OCI-M2 (cell line): ENCODE measurements at regions not wholly inside any gene's neighbourhood (a gene's known extent, or its start where the extent isn't known, plus 50 kb on each side); places are given as distances from the start of the nearest gene placed in this dataset.
"Not testable (repeated sequence)": the region's sequence is repeated elsewhere in the genome, so short reads cannot be mapped to it uniquely, and the experiment has no call there.

ENCODE experiments used
- DNase-seq: peaks from one replicate; lab custom pipeline; 2025; ENCODE audit not compliant: unreplicated experiment; lab: John Stamatoyannopoulos, UW

DNA sequence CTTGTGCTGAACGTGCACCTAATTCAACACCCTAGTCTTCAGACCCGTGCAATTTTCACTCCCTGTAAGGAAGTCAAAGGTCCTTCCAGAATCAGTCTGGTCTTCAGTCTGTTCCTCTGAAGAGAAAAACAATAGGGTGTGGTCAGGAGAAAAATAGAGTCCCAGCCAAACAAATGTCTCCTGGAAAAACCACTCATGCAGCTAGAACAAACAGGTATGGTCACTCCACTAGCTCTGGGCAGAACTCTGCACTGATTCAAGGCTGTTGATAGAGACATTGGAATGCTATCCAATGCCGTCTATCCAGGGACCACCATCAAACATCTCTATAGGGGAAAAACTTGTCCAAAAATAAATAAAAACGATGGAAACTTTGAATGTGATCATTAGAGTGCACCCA, 81.8 kb upstream of the MAP3K1 start:
- DNase-seq, result no peak

DNA sequence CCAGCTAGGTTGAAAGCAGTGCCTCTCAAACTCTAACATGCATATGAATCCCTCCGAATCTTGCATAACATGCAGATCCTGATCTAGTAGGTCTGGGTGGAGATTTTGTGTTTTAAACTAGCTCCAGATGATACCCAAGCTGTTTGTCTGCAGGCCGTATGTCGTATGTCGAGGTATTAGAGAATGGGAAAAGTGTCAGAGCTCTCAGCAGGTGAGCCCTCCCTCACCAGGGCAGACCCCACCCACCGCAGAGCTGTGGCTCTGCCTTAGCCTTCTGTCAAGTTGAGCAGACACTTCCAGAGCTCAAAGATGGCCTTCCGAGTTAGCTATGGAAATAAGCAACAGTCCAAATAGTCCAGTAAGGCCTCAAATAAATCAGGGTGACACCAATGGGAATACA, 83.2 kb upstream of the MAP3K1 start:
- DNase-seq, result no peak

DNA sequence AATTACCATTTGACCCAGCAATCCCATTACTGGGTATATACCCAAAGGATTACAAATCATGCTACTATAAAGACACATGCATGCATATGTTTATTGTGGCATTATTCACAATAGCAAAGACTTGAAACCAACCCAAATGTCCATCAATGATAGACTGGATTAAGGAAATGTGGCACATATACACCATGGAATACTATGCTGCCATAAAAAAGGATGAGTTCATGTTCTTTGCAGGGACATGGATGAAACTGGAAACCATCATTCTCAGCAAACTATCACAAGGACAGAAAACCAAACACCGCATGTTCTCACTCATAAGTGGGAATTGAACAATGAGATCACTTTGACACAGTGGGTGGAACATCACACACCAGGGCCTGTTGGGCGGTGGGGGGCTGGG, 83.9 kb upstream of the MAP3K1 start:
- not testable (repeated sequence) for DNase-seq

DNA sequence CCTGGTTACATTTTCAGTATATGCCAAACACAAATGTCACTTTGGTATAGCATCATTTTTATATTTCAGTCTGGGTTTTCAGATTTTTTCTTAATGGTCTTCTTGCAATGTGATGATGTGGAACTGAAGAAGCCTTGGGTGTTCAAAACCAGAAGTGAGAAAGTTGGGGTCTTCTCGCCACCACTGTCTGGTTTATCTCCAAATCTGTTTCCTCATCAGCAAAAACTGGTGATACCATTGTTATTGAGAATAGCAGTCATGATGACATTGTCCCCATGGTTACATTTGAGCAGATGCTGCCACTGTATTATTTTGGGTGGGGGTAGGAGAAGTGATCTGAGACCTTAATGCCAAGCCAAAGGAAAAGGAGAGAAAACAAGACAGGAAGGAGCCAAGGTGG, 85.9 kb upstream of the MAP3K1 start:
- no peak for DNase-seq

DNA sequence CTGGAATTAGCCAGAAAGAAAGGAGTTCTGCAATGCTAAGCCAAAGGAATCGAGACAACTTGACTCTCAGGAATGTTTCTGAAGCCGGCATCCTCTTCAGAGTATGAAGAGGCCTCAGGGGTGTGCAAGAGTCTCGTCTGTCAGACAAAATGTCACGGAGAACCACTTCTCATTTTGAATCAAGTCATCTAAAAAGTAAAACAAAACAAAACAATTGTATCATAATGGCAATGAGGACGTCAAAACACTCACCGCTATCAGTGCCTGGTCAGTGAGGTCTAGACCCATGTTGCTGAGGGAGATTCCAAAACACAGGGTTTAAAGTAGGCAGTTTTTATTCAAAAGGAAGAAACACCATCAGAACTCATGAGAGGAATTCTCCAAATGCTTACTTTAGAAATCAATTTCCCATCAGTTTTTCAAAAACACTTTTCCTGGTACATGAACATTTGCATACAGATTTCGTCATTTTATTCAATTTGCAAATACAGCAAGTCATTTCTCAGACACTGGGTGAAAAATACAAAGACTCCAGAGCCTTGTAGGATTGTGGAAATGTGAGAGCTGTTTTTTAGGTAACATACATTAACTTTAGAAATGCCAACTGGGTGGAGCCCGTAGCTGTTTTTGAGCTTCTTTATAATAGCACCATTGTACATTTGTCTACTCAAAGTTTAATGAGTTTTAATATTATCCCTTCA, 89.5 kb upstream of the MAP3K1 start:
- DNase-seq, result no peak

DNA sequence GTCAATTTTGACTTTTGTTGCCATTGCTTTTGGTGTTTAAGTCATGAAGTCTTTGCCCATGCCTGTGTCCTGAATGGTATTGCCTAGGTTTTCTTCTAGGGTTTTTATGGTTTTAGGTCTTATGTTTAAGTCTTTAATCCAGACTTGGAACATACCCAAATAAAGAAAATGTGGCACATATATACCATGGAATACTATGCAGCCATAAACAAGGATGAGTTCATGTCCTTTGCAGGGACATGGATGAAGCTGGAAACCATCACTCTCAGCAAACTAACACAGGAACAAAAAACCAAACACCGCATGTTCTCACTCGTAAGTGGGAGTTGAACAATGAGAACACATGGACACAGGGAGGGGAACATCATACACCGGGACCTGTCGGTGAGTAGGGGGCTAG, 90.5 kb upstream of the MAP3K1 start:
- not testable (repeated sequence) for DNase-seq

DNA sequence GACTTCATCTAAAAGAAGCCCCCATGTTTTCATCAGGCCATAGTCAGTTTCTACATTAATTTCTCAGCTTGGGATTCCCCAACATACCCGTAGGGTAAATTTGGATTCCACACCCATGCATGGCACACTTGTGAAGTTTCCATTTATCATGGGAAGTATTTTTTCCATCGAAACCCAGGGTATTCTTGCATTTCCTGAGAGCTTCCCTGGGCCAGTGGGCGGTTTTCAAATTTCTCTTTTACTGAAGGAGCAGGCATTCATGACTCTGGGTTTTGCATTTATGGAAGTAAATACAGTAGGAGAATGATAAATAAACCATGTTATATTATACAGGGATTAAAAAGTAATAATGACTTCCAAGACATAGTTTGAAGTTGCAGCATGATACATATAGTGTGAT, 93.0 kb upstream of the MAP3K1 start:
- no peak for DNase-seq

DNA sequence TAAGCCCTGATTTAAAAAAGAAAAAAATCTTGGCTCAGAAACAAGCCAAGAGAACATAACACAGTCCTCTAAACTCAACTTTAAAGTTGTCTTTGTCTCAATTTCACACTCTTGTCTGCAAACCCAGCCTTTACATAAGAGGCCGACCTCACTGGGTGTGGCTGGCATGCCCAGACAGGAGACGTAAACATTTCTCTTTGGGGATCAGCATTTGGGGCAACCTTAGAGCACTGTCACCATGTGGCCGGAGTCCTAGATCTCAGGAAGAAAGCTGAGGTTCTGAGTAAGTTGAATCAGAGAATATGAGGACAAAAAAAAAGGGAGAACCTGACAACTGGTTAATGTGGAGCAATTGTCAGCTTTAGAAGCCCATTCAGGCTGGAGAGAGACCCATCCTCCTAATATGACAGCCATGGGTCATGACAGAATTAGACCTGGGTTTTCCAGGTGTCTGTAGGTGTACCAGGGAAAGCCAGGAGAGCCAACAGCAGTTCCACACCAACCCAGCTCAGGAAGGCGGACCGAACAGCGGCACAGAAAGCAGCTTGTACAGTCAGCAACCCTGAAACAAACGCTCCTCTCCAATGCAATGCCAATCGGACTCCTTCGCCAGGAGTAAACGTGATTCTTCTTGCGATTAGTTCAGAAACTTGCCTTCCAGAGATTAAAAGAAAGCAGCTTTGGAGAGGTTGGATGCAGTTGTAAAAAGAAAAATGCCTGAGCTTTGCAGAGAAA, 97.9 kb upstream of the MAP3K1 start:
- DNase-seq, result no peak

DNA sequence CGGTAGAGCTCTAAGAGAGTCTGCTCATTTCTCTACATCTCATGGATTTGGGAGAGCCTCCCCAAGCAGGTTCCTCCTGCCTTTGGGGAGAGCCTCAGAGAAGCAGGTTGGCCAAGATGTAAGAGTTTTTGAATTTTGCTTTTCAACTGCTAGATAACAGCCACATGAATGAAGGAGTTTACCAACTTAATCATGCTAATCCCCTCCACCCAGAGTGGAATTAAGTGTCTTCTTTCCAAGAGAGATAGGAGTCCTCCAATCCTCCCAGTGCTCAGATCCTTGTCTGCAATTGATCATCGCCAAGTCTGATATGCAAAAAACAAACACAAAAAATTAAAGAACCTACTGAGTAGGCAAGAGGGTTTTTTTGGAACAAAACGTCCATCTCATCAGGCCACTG, 99.4 kb upstream of the MAP3K1 start:
- no peak for DNase-seq

DNA sequence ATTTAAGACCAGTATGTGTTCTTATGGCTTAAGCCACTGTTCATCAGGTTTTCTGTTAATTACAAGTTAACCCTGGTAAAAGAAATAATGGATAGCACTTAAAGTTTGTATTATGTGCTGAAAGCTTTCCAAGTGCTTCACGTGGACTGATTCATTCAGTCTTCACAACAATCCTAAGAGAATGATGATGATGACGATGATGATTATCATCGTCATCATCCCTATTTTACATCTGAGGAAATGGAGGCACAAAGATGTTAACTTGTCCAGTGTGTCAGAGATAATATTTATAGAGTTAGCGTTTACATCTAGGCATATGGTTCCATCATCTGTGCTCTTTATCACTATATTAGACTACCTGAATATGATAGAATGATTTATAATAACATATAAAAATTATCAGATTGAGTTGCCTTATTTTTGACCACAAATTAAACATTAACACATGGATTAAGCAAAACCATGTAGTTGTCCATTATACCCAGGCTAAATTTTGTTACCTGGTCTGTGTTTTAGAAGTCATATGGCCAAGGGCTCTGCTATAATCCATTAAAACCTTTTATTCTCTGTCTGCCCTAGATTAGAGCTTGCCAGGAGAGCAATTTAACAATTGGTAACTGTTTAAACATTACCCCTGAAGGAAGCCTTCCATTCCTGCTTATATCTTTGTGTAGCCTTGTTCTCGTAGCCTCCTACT, 102.3 kb upstream of the MAP3K1 start:
- DNase-seq, result no peak

DNA sequence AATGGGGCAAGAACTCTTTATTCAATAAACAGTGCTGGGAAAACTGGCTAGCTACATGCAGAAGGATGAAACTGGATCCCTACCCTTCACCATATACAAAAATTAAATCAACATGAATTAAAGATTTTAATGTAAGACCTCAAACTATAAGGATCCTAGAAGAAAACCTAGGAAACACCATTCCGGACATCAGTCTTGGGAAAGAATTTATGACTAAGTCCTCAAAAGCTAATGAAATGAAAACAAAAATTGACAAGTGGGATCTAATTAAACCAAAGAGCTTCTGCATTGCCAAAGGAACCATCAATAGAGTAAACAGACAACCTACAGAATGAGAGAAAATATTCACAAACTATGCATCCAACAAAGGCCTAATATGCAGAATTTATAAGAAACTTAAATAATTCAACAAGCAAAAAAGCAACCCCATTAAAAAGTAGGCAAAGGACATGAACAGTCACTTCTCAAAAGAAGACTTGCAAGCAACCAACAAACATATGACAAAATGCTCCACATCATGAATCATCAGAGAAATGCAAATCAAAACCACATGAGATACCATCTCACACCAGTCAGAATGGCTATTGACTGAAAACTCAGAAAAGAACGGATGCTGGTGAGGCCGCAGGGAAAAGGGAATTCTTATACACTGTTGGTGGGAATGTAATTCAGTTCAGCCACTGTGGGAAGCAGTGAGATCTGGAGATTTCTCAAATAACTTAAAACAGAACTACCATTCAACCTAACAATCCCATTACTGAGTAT, 104.3 kb upstream of the MAP3K1 start:
- no peak for DNase-seq

DNA sequence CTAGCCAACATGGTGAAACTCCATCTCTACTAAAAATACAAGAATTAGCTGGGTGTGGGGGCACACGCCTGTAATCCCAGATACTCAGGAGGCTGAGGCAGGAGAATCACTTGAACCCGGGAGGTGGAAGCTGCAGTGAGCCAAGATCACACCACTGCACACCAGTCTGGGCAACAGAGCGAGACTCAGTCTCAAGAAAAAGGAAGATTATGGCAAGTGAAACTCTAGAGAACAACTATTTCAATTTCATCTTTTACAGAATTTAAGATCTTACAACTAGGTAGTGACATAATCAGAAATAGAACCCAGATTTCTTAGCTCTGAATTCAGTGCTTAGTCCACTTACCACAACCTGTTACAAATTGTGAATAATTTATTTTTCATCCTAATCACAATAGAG, 108.8 kb upstream of the MAP3K1 start:
- no peak for DNase-seq

DNA sequence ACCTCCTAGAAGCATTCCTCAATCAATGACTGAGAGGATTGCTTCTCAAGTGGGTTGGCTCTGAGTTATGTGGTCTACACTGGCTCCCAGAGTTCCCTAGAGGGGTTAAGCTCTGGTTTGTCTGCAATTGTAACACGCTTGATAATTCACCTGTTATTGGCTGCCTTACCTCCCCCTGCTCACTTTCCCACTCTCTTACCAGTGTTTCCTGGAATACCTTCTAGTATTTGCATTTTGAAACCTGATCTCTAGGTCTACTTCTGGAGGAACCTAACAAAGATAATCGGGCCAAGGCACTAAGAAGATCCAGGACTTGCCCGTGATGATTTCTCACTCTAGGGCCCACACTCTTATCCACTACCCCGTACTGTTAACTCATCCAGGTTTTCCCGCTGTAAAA, 110.1 kb upstream of the MAP3K1 start:
- no peak for DNase-seq

DNA sequence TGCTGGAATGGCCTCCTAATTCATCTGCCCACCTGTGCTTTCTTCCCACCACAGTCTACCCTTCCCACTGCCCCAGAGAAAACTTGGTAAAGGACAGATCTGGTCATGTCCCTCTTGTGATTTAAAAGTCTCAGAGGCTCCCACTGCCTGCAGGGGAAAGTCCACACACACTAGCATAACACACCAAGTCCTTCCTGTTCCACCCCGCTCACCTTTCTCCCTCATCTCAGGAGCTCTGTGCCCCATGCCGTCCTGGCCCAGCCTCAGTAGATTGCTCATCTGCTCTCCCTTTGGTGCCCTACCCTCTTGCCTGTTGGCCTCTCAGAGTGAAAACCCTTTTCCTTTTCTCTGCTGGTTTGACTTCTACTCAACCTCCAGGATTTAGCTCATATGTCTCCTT, 111.4 kb upstream of the MAP3K1 start:
- DNase-seq, result no peak

DNA sequence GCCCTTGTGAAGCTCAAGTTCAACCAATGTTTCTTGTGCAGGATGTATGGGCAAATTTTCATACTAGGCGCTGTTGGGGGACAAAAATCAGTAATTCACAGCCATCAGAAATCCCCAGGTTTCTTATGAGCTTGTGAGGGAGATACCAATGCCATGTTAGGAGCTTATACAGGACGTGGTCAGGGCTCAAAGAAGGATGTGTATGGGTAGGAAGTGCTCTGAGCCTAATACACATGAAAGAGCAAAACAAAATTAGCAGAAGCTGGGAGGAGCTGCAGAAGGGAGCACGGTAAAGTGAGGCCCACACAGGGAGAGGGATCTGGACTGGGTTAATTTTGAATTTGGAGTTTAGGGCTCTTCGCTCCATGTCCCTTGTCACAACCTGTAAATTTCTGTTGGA, 114.6 kb upstream of the MAP3K1 start:
- no peak for DNase-seq

DNA sequence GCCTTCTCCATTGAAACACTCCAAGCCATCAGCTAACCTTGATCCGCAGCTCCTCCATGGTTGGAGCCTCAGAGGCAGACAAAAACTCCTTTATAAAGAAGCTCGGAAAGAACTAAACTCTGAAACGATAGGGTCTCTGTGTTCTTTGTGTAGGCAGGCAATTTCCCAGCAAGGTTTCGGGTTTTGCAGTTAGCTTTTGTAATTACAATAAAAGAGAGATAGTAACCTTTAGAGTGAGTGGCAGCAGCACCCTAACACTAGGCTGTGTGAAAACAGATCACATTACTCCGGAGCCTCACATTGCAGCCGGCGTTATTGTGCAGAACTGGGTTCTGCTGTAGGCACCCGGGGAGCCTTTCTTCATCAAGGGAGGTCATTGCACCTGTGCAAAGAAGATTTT, 115.8 kb upstream of the MAP3K1 start:
- DNase-seq, result no peak

DNA sequence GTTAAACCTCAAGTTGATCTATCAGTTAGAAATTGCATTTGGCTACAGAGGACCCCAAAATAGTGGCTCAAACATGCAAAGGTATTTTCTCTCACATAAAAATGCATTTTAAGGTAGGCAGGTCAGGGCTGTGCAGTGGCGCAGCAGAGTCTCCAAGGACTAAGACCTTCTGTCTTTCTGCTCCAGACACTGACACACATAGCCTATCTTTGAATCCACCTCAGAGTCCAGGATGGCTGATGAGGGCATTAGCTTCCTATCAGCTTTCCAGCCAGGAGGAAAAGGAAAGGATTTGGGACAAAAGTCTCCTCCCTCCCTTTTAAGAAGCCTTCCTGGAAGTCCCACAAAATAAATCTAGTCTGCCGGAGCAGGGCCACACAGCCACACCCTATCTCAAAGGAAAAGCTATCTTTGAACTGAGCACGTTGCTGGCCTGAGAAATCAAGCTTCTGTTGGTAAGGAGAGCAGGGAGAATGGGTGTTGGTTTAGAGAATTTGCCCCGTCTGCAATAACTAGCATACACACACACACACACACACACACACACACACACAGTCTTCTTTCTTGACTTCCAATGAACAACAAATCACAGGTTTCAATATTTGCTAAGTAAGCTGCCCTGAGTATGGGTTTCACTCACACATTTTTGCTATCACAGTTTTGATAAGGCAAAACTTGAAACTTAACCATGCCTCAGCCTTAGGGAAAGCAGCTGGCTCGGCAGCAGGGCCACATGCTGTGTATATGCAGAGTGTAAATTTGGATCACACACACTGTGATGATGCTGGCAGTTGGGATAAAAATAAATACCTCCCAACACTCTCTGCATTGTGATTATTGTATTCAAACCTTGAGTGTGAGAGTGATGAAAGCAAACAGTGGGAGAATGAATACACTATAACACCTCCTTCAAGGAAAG, 116.6 kb upstream of the MAP3K1 start:
- no peak for DNase-seq

DNA sequence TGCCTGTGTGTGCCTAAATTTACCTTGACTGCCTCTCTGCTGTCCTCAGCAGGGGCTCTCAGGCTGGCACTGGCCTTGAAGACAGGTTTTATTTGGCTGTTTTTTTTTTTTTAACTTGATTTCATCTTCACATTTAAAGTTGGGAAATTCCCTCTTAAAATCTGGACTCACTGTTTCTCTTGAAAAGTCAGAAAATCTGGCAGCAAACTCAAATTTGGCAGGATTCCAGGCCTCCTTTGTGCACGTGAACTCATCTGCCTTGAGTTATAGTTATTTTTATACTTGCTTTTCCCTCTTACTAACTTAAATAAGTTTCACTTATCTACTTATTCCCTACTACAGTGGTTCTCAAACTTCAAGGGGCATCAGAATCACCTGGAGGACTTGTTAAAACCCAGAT, 118.4 kb upstream of the MAP3K1 start:
- DNase-seq, result no peak

DNA sequence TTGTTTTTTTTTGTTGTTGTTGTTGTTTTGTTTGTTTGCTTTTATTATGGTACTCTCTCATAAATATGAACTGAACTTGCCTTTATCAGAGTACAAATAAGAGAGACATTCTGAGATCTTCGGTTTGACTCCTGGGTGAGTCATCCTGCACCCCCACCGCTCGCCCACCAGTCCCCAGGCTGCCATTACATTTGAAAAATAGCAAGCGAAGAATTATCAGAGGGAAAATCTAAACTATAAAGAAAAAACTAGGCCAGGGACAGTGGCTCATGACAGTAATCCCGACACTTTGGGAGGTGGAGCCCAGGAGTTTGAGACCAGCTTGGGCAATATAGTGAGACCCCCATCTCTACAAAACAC, 122.1 kb upstream of the MAP3K1 start:
- no peak for DNase-seq

DNA sequence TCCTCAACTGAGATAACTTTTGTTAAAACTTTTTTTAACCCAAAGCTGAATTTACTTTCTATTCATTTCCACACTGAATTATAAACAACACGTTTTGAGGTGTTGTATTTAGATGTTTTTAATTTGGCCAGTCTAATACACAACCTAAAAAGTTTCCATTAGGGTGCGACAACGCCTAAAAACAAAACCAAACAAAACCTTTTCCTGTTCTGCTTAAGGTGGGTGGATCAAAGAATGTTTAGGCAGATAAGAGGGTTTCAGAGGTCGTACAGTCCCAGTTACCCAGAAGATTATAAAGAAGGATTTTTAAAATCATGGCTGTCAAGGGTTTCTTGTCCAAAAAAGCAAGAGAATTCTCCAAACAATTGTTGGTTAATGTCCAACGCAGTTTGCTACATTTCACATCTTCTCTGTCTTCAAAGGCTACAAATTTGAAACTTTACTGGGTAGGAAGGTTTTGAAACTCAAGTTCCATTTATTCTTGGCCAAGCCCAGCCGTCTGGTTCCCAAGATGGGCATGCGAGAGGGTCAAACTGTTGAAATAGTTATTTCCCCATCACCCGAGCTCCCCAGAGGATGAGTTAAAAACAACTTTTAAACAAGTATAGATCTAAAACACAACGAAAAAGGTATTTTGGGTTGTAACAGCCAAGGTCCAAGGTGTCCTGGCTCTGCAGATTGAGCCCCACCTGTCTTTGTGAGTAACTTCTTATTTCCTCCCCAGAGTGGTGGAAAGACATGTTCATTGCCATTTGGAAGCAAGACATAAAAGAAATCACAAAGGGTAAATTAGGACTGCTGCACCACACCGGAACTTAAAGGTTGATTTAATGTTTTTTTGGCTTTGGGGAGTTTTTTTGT, 122.8 kb upstream of the MAP3K1 start:
- DNase-seq, result no peak
